Pancreas (tissue), 10 donors: ENCODE measurements at regions not wholly inside any gene's neighbourhood (a gene's known extent, or its start where the extent isn't known, plus 50 kb on each side); places are given as distances from the start of the nearest gene placed in this dataset.
A peak's percentile ranks its signal among the peaks of the same experiment; 100 is the strongest.

Source experiments
- ATAC-seq, 4 donors: fragments of 200-7000 bp; cut with Tn5 transposase; one replicate each; pipeline versions ENCODE4 v1.8.0 to v1.9.1; 2020; ENCODE audit warnings: mild to moderate bottlenecking in 4 of 4, moderate library complexity in 4 of 4
- DNase-seq, 6 donors: peaks; one replicate each; pipeline ENCODE4 v3.0.0-alpha.2; 2020
- FAIRE-seq: peaks from 2 replicates; lab custom pipeline; 2012; peaks lifted over from hg19 to GRCh38; lab: Jason Lieb, UNC
- H3K27ac ChIP-seq, 4 donors: fragments of 200-600 bp; sonication (generic); 1 replicate in 3 of 4; 2 replicates in 1 of 4; pipeline versions ENCODE4 v1.5.0 to v1.8.0; 2020
- H3K27me3 ChIP-seq, 4 donors: fragments of 200-600 bp; one replicate each; pipeline ENCODE4 v1.8.0; 2021
- H3K36me3 ChIP-seq, 3 donors: fragments of 200-600 bp; sonication (generic) in 1 of 3; one replicate each; pipeline versions ENCODE4 v1.5.0 to v1.8.0; 2020 to 2021
- H3K4me1 ChIP-seq, 3 donors: fragments of 200-600 bp; one replicate each; pipeline ENCODE4 v1.8.0; 2021
- H3K4me3 ChIP-seq, 4 donors: fragments of 200-600 bp; sonication (generic) in 2 of 4; one replicate each; pipeline versions ENCODE4 v1.5.0 to v1.8.0; 2020 to 2021
- H3K9me3 ChIP-seq, 4 donors: fragments of 200-600 bp; one replicate each; pipeline ENCODE4 v1.8.0; 2021
- CTCF ChIP-seq, 4 donors: fragments of 200-600 bp; sonication (generic) in 3 of 4; IDR thresholded peaks; one replicate each; pipeline versions ENCODE4 v1.5.0 to v1.8.0; 2021; ENCODE audit warnings: antibody characterized with exemption in 4 of 4
- WGBS, 2 donors: extraction: QIAGEN DNeasy Blood & Tissue Kit; methylation state at CpG; one replicate each; pipeline ENCODE4 v1.1.7; 2013; 5-methylcytosine and 5-hydroxymethylcytosine counted together
- intact Hi-C, 3 donors: fragments of 100-400 bp; cut with DNase I; formaldehyde crosslinking; loops; one replicate each; pipeline versions ENCODE4 v1.11.1 to v1.14.2; 2022
- donor health status: healthy with polysubstance abuse.
- donor health status: DM: no; HTN: no; CAD: no; lungs with moderate emphysema.
- donor health status: DM: no; HTN: no; CAD: no.
- donor health status: control.
- donor health status: control.
- donor health status: Bipolar disorder and iron deficiency.
- donor health status: DM: yes; HTN: yes; CAD: no.
- donor health status: DM: no; HTN: no; CAD: no.
- donor health status: DM: no; HTN: no; CAD: no.
- donor health status: DM: yes; HTN: yes; CAD: no.

GRCh38 chr5:91219091-91219802, 163.9 kb downstream of the ARRDC3 start:
- Histone ChIP-seq H3K27ac (peak overlapping the region in 1 of 4 donors; percentile 42), H3K4me3 (no peak overlapping the region), H3K27me3 (no peaks in the 10 kb centered on the region), H3K4me1 (peaks cover 0 to 7% (median 0%) of the 10 kb centered on the region in 3 donors), H3K36me3 (no peaks in the 10 kb centered on the region), H3K9me3 (no peaks in the 10 kb centered on the region)
- WGBS, 2 donors = 55 to 57% methylated on average over 5 of the region's 5 CpGs
- no peak for TF ChIP-seq CTCF (IDR thresholded peaks at IDR 0.05)
- FAIRE-seq = no peak
- peak in 1 of 6 donors; percentile 57 for DNase-seq
- peak in 3 of 4 donors; percentile 80 to 95 (median 95) for ATAC-seq
- intact Hi-C loops = no loop called here

- no peak overlapping the region for H3K27ac ChIP-seq
- peak; percentile 93 for FAIRE-seq
Observed at GRCh38 chr5:91217859-91218258, 165.3 kb downstream of the ARRDC3 start.

GRCh38 chr5:91214571-91214970, 168.5 kb downstream of the ARRDC3 start:
- DNase-seq (no peak), ATAC-seq (no peak), FAIRE-seq (no peak)
- peaks cover 0 to 6% (median 0%) of the 10 kb centered on the region in 3 donors for H3K4me1 ChIP-seq
- intact Hi-C loops = no loop called here
- TF ChIP-seq CTCF (IDR thresholded peaks at IDR 0.05) = no peak
- no peaks in the 10 kb centered on the region for H3K9me3 ChIP-seq
- no peaks in the 10 kb centered on the region for H3K27me3 ChIP-seq
- 87 to 93% methylated on average over 4 of the region's 4 CpGs for WGBS, 2 donors
- H3K27ac ChIP-seq = no peak overlapping the region
- no peaks in the 10 kb centered on the region for H3K36me3 ChIP-seq
- H3K4me3 ChIP-seq = no peak overlapping the region

More at GRCh38 chr5:91217859-91218258, 165.3 kb downstream of the ARRDC3 start:
- Histone ChIP-seq H3K36me3 (no peaks in the 10 kb centered on the region), H3K4me3 (no peak overlapping the region), H3K9me3 (no peaks in the 10 kb centered on the region), H3K27me3 (no peaks in the 10 kb centered on the region), H3K4me1 (peaks cover 0 to 6% (median 0%) of the 10 kb centered on the region in 3 donors)
- intact Hi-C loops = no loop called here
- TF ChIP-seq CTCF (IDR thresholded peaks at IDR 0.05) = no peak
- DNase-seq (no peak), ATAC-seq (no peak)
- WGBS, 2 donors = 94 to 97% methylated on average over 1 of the region's 1 CpG
